ENCODE measurements at regions not wholly inside any gene's neighbourhood (a gene's known extent, or its start where the extent isn't known, plus 50 kb on each side); places are given as distances from the start of the nearest gene placed in this dataset.

DNA sequence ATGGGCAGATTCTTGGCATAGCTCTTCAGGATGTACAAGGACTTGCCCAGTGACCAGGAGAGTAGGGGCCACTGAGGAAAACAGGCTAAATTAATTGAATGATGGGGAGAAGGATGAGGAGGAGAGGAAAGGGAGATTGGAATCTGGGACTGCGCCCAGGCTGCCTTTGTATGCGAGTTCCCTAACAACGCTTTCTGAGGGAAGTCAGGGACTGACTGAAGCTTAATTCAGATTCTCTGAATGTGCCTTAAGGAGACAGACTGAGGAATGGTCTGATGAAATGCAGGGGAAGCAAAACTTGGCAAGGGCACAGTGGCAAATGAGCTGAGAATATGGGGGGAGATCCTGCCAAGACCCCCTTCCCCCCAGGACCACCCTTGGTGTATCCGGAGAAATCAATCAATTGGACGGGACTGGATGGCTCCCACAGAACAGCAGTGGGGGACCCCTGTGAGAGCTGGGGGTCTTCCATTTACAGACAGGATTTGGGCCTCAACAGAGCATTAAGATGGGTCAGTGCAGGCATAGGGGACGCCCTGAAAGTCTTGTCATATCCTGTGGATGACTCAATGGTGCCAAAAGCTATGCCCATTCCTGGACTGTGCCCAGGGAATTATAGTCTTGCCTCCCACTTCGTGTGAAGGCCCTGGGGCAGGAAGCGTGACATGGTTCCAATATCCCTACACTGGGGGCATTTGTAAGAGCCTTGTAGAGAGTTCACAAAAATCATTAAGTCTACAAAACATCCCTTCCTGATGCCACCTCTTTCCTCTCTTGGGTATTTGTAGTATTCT is 215.5 kb upstream of the TNC start:
- no peak overlapping the region for H3K27ac Mint-ChIP-seq
- H4K91ac ChIP-seq (ENCODE audit: insufficient read length, low read depth, low read length), result no peak overlapping the region

More for the DNA sequence above, 215.5 kb upstream of the TNC start:
- H3K36me3 Mint-ChIP-seq (ENCODE audit: insufficient read depth in 1 of 3, low read depth in 3 of 3), result no peaks in the 10 kb centered on the region; a peak in 1 of 7 replicates
- no peak overlapping the region for H2BK120ac ChIP-seq (ENCODE audit: low read depth, low read length, poor library complexity, severe bottlenecking)
- peaks cover 2% of the 10 kb centered on the region for H3K27me3 Mint-ChIP-seq (ENCODE audit: low read depth)
- H2AFZ ChIP-seq (ENCODE audit: low read length), result no peak overlapping the region
- H3K18ac ChIP-seq (ENCODE audit: insufficient read length, low read depth, low read length), result no peak overlapping the region
- no peak overlapping the region for H2BK12ac ChIP-seq (ENCODE audit: insufficient read length, low read depth, low read length)
- no peak overlapping the region for H3K9ac ChIP-seq (ENCODE audit: extremely low read depth, insufficient read length, low read length)
- H3K23ac ChIP-seq (ENCODE audit: insufficient read length, low read depth, low read length), result no peak overlapping the region
- H2BK20ac ChIP-seq (ENCODE audit: low read depth, low read length, poor library complexity, severe bottlenecking), result no peak overlapping the region
- no peak overlapping the region for H3K4me2 ChIP-seq (ENCODE audit: insufficient read depth, insufficient read length, low read length)
- H3K23me2 ChIP-seq (ENCODE audit: insufficient read length, low read depth, low read length, poor library complexity, severe bottlenecking), result no peaks in the 10 kb centered on the region
- H3K4ac ChIP-seq (ENCODE audit: low read depth, low read length), result no peak overlapping the region
- H3K4me3 Mint-ChIP-seq, result no peak overlapping the region
- H3K79me2 ChIP-seq (ENCODE audit: insufficient read depth, low read length), result no peaks in the 10 kb centered on the region
- H4K5ac ChIP-seq (ENCODE audit: insufficient read length, low read depth, low read length), result no peak overlapping the region
- no peaks in the 10 kb centered on the region for H4K20me1 ChIP-seq (ENCODE audit: control insufficient read depth, insufficient read depth, insufficient read length)
- WGBS (ENCODE audit: extremely low coverage, insufficient read length, low lambda C conversion rate), result no CpG with 5 or more reads among the region's 8 CpGs
- H3K14ac ChIP-seq (ENCODE audit: insufficient read depth, low read length), result no peak overlapping the region
- no peaks in the 10 kb centered on the region for H3K79me1 ChIP-seq (ENCODE audit: insufficient read depth, low read depth, low read length, poor library complexity, severe bottlenecking)
- peaks cover 0 to 8% of the 10 kb centered on the region in 2 experiments; a peak in 2 of 5 replicates for H3K9me3 Mint-ChIP-seq
- H3K56ac ChIP-seq (ENCODE audit: insufficient read length, low read depth, low read length), result no peak overlapping the region
- no peak overlapping the region for H3T11ph ChIP-seq (ENCODE audit: low read length)
- no peaks in the 10 kb centered on the region for H3K4me1 Mint-ChIP-seq
- H3K9me3 ChIP-seq (ENCODE audit: control insufficient read depth, low read depth, low read length), result no peaks in the 10 kb centered on the region
- no peak for DNase-seq
- H2AK5ac ChIP-seq (ENCODE audit: insufficient read length, low read length), result no peak overlapping the region
- no peaks in the 10 kb centered on the region; the same call in 1 of the 2 replicates for H3K4me1 ChIP-seq (ENCODE audit: insufficient read depth, low read length)
- no peak overlapping the region for H3K27ac ChIP-seq (ENCODE audit: insufficient read length, low read depth, low read length)
- no peak overlapping the region for H2BK15ac ChIP-seq (ENCODE audit: low read depth, low read length)
- H2BK5ac ChIP-seq (ENCODE audit: insufficient read length, low read length), result no peak overlapping the region
- TF ChIP-seq, protein P1, sequence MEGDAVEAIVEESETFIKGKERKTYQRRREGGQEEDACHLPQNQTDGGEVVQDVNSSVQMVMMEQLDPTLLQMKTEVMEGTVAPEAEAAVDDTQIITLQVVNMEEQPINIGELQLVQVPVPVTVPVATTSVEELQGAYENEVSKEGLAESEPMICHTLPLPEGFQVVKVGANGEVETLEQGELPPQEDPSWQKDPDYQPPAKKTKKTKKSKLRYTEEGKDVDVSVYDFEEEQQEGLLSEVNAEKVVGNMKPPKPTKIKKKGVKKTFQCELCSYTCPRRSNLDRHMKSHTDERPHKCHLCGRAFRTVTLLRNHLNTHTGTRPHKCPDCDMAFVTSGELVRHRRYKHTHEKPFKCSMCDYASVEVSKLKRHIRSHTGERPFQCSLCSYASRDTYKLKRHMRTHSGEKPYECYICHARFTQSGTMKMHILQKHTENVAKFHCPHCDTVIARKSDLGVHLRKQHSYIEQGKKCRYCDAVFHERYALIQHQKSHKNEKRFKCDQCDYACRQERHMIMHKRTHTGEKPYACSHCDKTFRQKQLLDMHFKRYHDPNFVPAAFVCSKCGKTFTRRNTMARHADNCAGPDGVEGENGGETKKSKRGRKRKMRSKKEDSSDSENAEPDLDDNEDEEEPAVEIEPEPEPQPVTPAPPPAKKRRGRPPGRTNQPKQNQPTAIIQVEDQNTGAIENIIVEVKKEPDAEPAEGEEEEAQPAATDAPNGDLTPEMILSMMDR (conservative IDR thresholded peaks at IDR 0.05), result no peak
- H4K8ac ChIP-seq (replicated peaks; ENCODE audit: insufficient read length, low read depth, low read length), result no peak overlapping the region
- no peaks in the 10 kb centered on the region for H3K27me3 ChIP-seq (ENCODE audit: insufficient read depth, low read length)
